Loucy (cell line): ENCODE measurements at regions not wholly inside any gene's neighbourhood (a gene's known extent, or its start where the extent isn't known, plus 50 kb on each side); places are given as distances from the start of the nearest gene placed in this dataset.

ENCODE experiments used
- H2AFZ ChIP-seq: fragments of 200-600 bp; sonication (generic); 2 replicates; pipeline ENCODE4 v1.6.0; 2016; ENCODE audit warnings: antibody characterized with exemption, mild to moderate bottlenecking, low read length, moderate library complexity
- H3F3A ChIP-seq: fragments of 200-600 bp; 2 replicates; pipeline ENCODE4 v1.6.0; 2016; ENCODE audit warnings: antibody characterized with exemption, low read depth, mild to moderate bottlenecking
- H3K27me3 ChIP-seq: fragments of 200-600 bp; sonication (generic); 2 replicates; pipeline ENCODE4 v1.6.1; 2014; ENCODE audit warnings: low read length, mild to moderate bottlenecking; ENCODE audit not compliant: insufficient read depth, poor library complexity, severe bottlenecking
- H3K36me3 ChIP-seq: fragments of 200-600 bp; sonication (generic); 2 replicates; pipeline ENCODE4 v1.6.1; 2016; ENCODE audit warnings: low read length; ENCODE audit not compliant: insufficient read depth
- H3K4me1 ChIP-seq: fragments of 200-600 bp; sonication (generic); 2 replicates; pipeline ENCODE4 v1.5.1; 2014; ENCODE audit warnings: low read length, mild to moderate bottlenecking; ENCODE audit not compliant: insufficient read depth, poor library complexity, severe bottlenecking
- H3K4me2 ChIP-seq: fragments of 200-600 bp; sonication (generic); 2 replicates; pipeline ENCODE4 v1.6.0; 2014; ENCODE audit warnings: antibody characterized with exemption, low read length, low read depth, mild to moderate bottlenecking; ENCODE audit not compliant: poor library complexity, severe bottlenecking
- H3K4me3 ChIP-seq: fragments of 200-600 bp; sonication (generic); 2 replicates; pipeline ENCODE4 v1.5.1; 2014; ENCODE audit warnings: low read length, mild to moderate bottlenecking, mixed read lengths; ENCODE audit not compliant: poor library complexity, severe bottlenecking
- H3K79me2 ChIP-seq: fragments of 200-600 bp; sonication (generic); 2 replicates; pipeline ENCODE4 v1.6.1; 2014; ENCODE audit warnings: low read length; ENCODE audit not compliant: insufficient read depth
- H3K9ac ChIP-seq: fragments of 200-600 bp; sonication (generic); 2 replicates; pipeline ENCODE4 v1.6.0; 2014; ENCODE audit warnings: mild to moderate bottlenecking, low read depth, low read length, moderate library complexity; ENCODE audit not compliant: poor library complexity, severe bottlenecking
- H3K9me2 ChIP-seq: fragments of 200-600 bp; sonication (generic); replicated peaks from 2 replicates; pipeline ENCODE4 v1.6.1; 2016; ENCODE audit warnings: low read depth, low read length, mixed read lengths
- H3K9me3 ChIP-seq: fragments of 200-600 bp; sonication (generic); 2 replicates; pipeline ENCODE4 v1.6.1; 2014; ENCODE audit warnings: mild to moderate bottlenecking, antibody characterized with exemption, low read length, low read depth; ENCODE audit not compliant: insufficient read depth
- H4K20me1 ChIP-seq: fragments of 200-600 bp; sonication (generic); 2 replicates; pipeline ENCODE4 v1.6.0; 2014; ENCODE audit warnings: antibody characterized with exemption, low read length, mild to moderate bottlenecking; ENCODE audit not compliant: insufficient read depth, poor library complexity, severe bottlenecking
- EZH2phosphoT487 ChIP-seq: fragments of 200-600 bp; IDR thresholded peaks from 2 replicates; pipeline ENCODE4 v1.6.1; 2018; ENCODE audit warnings: antibody characterized with exemption, mild to moderate bottlenecking, moderate library complexity, borderline replicate concordance
- TF ChIP-seq, protein P1 (sequence below): fragments of 200-600 bp; sonication (generic); conservative IDR thresholded peaks from 2 replicates; pipeline ENCODE4 v1.5.1; 2014; ENCODE audit warnings: mild to moderate bottlenecking, antibody characterized with exemption, low read length

DNA sequence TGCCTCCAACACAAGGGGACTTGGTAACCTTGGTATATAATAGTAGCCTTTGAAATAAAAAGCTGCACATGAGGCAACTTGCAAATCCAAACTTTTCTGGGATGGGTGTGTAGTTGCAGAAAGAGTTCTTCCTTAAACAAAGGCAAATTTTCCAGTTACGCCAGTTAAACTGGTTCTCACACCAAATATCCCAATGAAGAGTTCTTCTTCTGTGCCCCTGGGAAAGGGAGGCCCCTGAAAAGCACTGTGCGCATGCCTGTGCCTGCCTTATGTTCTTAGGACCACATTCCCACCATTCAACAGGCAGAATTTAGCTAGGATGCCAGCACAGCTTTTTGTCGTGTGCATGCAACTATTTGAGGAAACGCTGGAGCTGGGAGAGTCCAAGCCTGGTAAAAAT, 164.8 kb upstream of the SLC25A13 start:
- Histone ChIP-seq H3K9me3 (no peaks in the 10 kb centered on the region), H3K9ac (no peak overlapping the region), H3K27me3 (no peaks in the 10 kb centered on the region), H2AFZ (no peak overlapping the region), H3K4me2 (no peak overlapping the region), H3K36me3 (no peaks in the 10 kb centered on the region), H3K79me2 (no peaks in the 10 kb centered on the region), H3F3A (no peaks in the 10 kb centered on the region), H3K9me2 (no peaks in the 10 kb centered on the region), H3K4me1 (no peaks in the 10 kb centered on the region), H4K20me1 (no peaks in the 10 kb centered on the region), H3K4me3 (no peak overlapping the region)
- TF ChIP-seq, protein P1, sequence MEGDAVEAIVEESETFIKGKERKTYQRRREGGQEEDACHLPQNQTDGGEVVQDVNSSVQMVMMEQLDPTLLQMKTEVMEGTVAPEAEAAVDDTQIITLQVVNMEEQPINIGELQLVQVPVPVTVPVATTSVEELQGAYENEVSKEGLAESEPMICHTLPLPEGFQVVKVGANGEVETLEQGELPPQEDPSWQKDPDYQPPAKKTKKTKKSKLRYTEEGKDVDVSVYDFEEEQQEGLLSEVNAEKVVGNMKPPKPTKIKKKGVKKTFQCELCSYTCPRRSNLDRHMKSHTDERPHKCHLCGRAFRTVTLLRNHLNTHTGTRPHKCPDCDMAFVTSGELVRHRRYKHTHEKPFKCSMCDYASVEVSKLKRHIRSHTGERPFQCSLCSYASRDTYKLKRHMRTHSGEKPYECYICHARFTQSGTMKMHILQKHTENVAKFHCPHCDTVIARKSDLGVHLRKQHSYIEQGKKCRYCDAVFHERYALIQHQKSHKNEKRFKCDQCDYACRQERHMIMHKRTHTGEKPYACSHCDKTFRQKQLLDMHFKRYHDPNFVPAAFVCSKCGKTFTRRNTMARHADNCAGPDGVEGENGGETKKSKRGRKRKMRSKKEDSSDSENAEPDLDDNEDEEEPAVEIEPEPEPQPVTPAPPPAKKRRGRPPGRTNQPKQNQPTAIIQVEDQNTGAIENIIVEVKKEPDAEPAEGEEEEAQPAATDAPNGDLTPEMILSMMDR, result no peak
- TF ChIP-seq EZH2phosphoT487, result no peak

DNA sequence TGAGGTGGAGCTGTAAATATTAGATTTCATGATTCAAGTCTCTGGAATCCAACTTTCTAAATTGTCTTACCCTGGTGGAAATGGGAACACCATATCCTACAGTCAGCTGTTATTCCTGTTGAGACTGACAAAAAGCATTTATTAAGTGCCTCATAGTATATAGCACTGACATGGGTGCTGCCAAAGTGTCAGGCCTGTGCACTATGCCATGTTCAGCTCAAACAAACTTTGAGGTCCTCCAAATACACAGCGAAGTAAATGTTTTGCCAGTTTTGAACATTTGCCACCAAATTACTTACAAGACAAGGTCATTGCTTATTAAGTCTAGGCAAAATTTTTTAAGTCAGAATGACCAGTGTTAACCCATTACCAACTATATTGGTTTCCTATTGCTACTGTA, 162.9 kb upstream of the SLC25A13 start:
- no peaks in the 10 kb centered on the region for H3F3A ChIP-seq
- no peak overlapping the region for H3K9ac ChIP-seq
- H3K4me3 ChIP-seq, result no peak overlapping the region
- no peak overlapping the region for H2AFZ ChIP-seq
- no peaks in the 10 kb centered on the region for H3K79me2 ChIP-seq
- TF ChIP-seq, protein P1, result no peak
- TF ChIP-seq EZH2phosphoT487, result no peak
- no peaks in the 10 kb centered on the region for H3K4me1 ChIP-seq
- no peaks in the 10 kb centered on the region for H3K9me3 ChIP-seq
- H3K36me3 ChIP-seq, result no peaks in the 10 kb centered on the region
- no peak overlapping the region for H3K4me2 ChIP-seq
- no peaks in the 10 kb centered on the region for H3K27me3 ChIP-seq
- H3K9me2 ChIP-seq, result no peaks in the 10 kb centered on the region
- H4K20me1 ChIP-seq, result no peaks in the 10 kb centered on the region

DNA sequence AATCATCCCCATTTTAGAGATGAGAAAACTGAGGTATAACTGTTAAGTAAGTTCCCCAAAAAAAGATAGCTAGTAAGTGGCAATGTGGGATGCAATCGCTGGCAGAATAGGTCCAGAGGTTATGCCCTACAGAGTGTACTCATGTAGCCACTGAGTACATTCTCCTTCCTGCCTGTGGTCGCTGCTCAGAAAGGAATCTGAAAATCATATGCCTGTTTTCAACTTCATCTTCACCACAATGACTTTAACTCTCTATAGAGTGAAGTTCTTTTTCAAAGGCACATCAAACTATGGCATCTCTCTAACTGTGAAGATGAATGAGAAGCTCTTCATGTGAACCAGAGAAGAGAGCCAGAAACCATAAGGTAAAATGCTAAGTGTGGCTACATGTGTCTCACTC, 162.2 kb upstream of the SLC25A13 start:
- Histone ChIP-seq H3K4me1 (peaks cover 4% of the 10 kb centered on the region), H3F3A (no peaks in the 10 kb centered on the region), H3K9me2 (no peaks in the 10 kb centered on the region), H2AFZ (no peak overlapping the region), H3K27me3 (no peaks in the 10 kb centered on the region), H3K79me2 (no peaks in the 10 kb centered on the region), H3K4me2 (no peak overlapping the region), H3K9me3 (no peaks in the 10 kb centered on the region), H3K9ac (no peak overlapping the region), H3K4me3 (no peak overlapping the region), H4K20me1 (no peaks in the 10 kb centered on the region), H3K36me3 (no peaks in the 10 kb centered on the region)
- TF ChIP-seq EZH2phosphoT487, result no peak
- TF ChIP-seq, protein P1, result no peak
